ENCODE measurements at regions not wholly inside any gene's neighbourhood (a gene's known extent, or its start where the extent isn't known, plus 50 kb on each side); places are given as distances from the start of the nearest gene placed in this dataset.
"Not testable (repeated sequence)": the region's sequence is repeated elsewhere in the genome, so short reads cannot be mapped to it uniquely, and the experiment has no call there.

DNA sequence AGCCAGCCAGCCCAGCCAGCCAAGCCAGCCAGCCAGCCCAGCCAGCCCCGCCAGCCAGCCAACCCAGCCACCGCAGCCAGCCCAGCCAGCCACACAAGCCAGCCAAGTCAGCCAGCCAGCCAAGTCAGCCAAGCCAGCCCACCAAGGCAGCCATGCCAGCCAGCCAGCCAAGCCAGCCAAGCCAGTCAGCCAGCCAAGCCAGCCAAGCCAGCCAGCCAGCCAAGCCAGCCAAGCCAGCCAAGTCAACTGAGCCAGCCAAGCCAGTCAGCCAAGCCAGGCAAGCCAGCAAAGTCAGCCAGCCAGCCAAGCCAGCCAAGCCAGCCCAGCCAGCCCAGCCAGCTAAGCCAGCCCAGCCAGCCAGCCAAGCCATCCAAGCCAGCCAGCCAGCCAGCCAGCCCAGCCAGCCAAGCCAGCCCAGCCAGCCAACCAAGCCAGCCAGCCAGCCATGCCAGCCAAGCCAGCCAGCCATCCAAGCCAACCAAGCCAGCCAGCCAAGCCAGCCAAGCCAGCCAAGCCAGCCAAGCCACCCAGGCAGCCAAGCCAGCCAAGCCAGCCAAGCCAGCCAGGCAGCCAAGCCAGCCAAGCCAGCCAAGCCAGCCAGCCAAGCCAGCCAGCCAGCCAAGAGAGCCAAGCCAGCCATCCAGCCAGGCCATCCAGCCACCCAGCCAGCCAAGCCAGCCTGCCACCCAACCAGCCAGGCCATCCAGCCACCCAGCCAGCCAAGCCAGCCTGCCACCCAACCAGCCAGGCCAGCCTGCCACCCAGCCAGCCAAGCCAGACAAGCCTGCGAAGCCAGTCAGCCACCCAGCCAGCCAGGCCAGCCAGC, 329.9 kb upstream of the PLGLB2 start:
- TF ChIP-seq, protein P1, sequence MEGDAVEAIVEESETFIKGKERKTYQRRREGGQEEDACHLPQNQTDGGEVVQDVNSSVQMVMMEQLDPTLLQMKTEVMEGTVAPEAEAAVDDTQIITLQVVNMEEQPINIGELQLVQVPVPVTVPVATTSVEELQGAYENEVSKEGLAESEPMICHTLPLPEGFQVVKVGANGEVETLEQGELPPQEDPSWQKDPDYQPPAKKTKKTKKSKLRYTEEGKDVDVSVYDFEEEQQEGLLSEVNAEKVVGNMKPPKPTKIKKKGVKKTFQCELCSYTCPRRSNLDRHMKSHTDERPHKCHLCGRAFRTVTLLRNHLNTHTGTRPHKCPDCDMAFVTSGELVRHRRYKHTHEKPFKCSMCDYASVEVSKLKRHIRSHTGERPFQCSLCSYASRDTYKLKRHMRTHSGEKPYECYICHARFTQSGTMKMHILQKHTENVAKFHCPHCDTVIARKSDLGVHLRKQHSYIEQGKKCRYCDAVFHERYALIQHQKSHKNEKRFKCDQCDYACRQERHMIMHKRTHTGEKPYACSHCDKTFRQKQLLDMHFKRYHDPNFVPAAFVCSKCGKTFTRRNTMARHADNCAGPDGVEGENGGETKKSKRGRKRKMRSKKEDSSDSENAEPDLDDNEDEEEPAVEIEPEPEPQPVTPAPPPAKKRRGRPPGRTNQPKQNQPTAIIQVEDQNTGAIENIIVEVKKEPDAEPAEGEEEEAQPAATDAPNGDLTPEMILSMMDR (conservative IDR thresholded peaks at IDR 0.05): not testable (repeated sequence)
- not testable (repeated sequence) for TF ChIP-seq ZFX (IDR thresholded peaks at IDR 0.05)
